ENCODE measurements at regions not wholly inside any gene's neighbourhood (a gene's known extent, or its start where the extent isn't known, plus 50 kb on each side); places are given as distances from the start of the nearest gene placed in this dataset.

GRCh38 chr17:33858682-33859081 lies 396.4 kb upstream of the CCL2 start:
- no peak for TF ChIP-seq CTCF (conservative IDR thresholded peaks at IDR 0.05)
- H3K36me3 Mint-ChIP-seq = peaks cover 6% of the 10 kb centered on the region
- H3K4me3 Mint-ChIP-seq = no peak overlapping the region
- peaks cover 37% of the 10 kb centered on the region for H3K27me3 Mint-ChIP-seq
- H3K27ac Mint-ChIP-seq = no peak overlapping the region
- no peak for DNase-seq (ENCODE audit: extremely low spot score, unreplicated experiment)
- peaks cover 15% of the 10 kb centered on the region for H3K4me1 Mint-ChIP-seq (ENCODE audit: unreplicated experiment)
- H3K9me3 Mint-ChIP-seq = no peaks in the 10 kb centered on the region

GRCh38 chr17:33862772-33863602 lies 392.1 kb upstream of the CCL2 start:
- no peak for TF ChIP-seq CTCF (conservative IDR thresholded peaks at IDR 0.05)
- Mint-ChIP-seq H3K27me3 (peaks cover 24% of the 10 kb centered on the region), H3K36me3 (no peaks in the 10 kb centered on the region), H3K9me3 (no peaks in the 10 kb centered on the region), H3K4me1 (ENCODE audit: unreplicated experiment) (no peaks in the 10 kb centered on the region), H3K27ac (no peak overlapping the region), H3K4me3 (no peak overlapping the region)
- DNase-seq (ENCODE audit: extremely low spot score, unreplicated experiment) = no peak

DNA sequence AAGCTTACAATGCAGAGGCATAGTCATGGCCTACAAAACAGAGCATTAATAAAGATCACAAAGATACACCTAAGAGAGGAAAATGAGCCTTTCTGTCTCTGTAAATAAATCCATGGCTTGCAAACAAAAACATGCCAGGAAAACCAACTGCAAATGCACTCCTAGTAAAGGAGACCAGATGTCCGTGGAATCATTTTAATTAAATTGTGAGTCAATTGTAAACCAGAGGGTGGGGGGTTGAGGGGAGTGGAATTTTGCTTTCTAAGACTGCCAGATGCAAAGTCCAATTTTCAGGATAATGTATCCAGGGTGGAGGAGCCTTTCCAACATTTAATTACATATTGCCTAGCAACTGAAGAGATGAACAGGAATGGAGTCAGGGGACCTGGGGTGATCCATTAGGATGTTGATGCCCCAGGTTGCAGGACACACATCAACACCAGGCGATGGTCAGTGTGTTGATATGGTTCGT lies 390.3 kb upstream of the CCL2 start:
- Mint-ChIP-seq H3K4me3 (no peak overlapping the region), H3K9me3 (no peaks in the 10 kb centered on the region), H3K4me1 (ENCODE audit: unreplicated experiment) (no peaks in the 10 kb centered on the region), H3K27ac (no peak overlapping the region), H3K36me3 (no peaks in the 10 kb centered on the region), H3K27me3 (peaks cover 17% of the 10 kb centered on the region)
- no peak for DNase-seq (ENCODE audit: extremely low spot score, unreplicated experiment)
- no peak for TF ChIP-seq CTCF (conservative IDR thresholded peaks at IDR 0.05)

DNA sequence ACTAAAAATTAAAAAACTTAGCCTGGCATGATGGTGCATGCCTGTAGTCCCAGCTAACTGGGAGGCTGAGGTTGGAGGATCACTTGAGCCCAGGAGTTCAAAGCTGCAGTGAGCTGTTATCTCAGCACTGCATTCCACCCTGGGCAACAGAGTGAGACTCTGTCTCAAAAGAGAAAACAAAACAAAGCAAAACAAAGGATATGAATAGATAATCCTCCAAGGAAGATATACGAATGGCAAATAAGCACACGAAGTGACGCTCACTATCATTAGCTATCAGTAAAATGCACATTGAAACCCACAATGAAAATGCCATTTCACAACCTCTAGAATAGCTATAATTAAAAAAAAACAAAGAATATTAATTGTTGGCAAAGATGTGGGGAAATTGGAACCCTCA lies 386.2 kb upstream of the CCL2 start:
- Mint-ChIP-seq H3K27me3 (peaks cover 15% of the 10 kb centered on the region), H3K9me3 (no peaks in the 10 kb centered on the region), H3K4me1 (ENCODE audit: unreplicated experiment) (peaks cover 8% of the 10 kb centered on the region), H3K4me3 (no peak overlapping the region), H3K27ac (no peak overlapping the region), H3K36me3 (no peaks in the 10 kb centered on the region)
- TF ChIP-seq CTCF (conservative IDR thresholded peaks at IDR 0.05) = no peak
- no peak for DNase-seq (ENCODE audit: extremely low spot score, unreplicated experiment)

- no peak for TF ChIP-seq CTCF (conservative IDR thresholded peaks at IDR 0.05)
- H3K4me3 Mint-ChIP-seq = no peak overlapping the region
- H3K4me1 Mint-ChIP-seq (ENCODE audit: unreplicated experiment) = peaks cover 12% of the 10 kb centered on the region
- peaks cover 19% of the 10 kb centered on the region for H3K27me3 Mint-ChIP-seq
- peak overlapping the region; percentile 67 for H3K27ac Mint-ChIP-seq
- H3K36me3 Mint-ChIP-seq = no peaks in the 10 kb centered on the region
- DNase-seq (ENCODE audit: extremely low spot score, unreplicated experiment) = no peak
- H3K9me3 Mint-ChIP-seq = no peaks in the 10 kb centered on the region
Observed at GRCh38 chr17:33870936-33871335, 384.1 kb upstream of the CCL2 start.
